ENCODE measurements at regions not wholly inside any gene's neighbourhood (a gene's known extent, or its start where the extent isn't known, plus 50 kb on each side); places are given as distances from the start of the nearest gene placed in this dataset.

DNA sequence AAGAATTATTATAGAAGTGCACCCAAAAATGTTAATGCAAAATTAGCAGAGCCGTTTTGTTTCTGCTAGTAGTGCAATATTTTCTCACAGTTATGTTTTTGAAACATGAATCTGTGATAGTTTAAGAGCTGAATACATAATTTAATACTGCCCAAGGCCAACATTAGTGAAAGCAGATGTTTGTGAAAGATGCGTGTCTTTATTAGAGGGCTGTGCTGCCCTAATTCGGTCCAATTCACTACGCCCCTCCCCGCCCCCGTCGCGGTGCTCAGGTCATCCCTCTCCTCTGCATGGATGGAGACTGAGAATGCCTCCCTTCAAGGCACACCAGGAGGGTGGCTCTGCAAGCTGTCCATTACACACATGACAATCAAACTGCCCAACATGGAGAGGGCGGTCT is 172.0 kb downstream of the TEX36 start:
- intact Hi-C loops (cut with micrococcal nuclease; ENCODE audit: unreplicated experiment), result loop anchor here (10.0 kb wide), 1 partner anchor 346 kb away; the partner anchor contains the start of gene CTBP2
- Histone ChIP-seq H3K9me2 (ENCODE audit: insufficient read depth) (no peaks in the 10 kb centered on the region), H4K20me1 (ENCODE audit: insufficient read depth) (no peaks in the 10 kb centered on the region), H3K36me3 (ENCODE audit: low read depth) (no peaks in the 10 kb centered on the region), H3F3A (ENCODE audit: insufficient read depth, low read depth) (peaks cover 12% of the 10 kb centered on the region; the same call in 1 of the 2 replicates), H3K4me3 (no peak overlapping the region), H3K9me3 (ENCODE audit: insufficient read depth, low read depth) (no peaks in the 10 kb centered on the region), H3K4me1 (replicated peaks; ENCODE audit: insufficient read depth) (peaks cover 19% of the 10 kb centered on the region), H3K4me2 (no peak overlapping the region), H3K27me3 (ENCODE audit: insufficient read depth, low read depth) (no peaks in the 10 kb centered on the region), H3K27ac (no peak overlapping the region), H2AFZ (no peak overlapping the region), H3K79me2 (ENCODE audit: low read depth) (no peaks in the 10 kb centered on the region)
- BruUV-seq (replicated peaks), result no TSS peak
- POLR2A ChIA-PET (ENCODE audit: unreplicated experiment), result no interaction called here
- TF ChIP-seq, protein P1, sequence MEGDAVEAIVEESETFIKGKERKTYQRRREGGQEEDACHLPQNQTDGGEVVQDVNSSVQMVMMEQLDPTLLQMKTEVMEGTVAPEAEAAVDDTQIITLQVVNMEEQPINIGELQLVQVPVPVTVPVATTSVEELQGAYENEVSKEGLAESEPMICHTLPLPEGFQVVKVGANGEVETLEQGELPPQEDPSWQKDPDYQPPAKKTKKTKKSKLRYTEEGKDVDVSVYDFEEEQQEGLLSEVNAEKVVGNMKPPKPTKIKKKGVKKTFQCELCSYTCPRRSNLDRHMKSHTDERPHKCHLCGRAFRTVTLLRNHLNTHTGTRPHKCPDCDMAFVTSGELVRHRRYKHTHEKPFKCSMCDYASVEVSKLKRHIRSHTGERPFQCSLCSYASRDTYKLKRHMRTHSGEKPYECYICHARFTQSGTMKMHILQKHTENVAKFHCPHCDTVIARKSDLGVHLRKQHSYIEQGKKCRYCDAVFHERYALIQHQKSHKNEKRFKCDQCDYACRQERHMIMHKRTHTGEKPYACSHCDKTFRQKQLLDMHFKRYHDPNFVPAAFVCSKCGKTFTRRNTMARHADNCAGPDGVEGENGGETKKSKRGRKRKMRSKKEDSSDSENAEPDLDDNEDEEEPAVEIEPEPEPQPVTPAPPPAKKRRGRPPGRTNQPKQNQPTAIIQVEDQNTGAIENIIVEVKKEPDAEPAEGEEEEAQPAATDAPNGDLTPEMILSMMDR (conservative IDR thresholded peaks at IDR 0.05), result no peak
- no peak for TF ChIP-seq EZH2 (IDR thresholded peaks at IDR 0.05; ENCODE audit: low read depth)
- no peak for DNase-seq
- CTCF ChIA-PET, result no interaction called here

DNA sequence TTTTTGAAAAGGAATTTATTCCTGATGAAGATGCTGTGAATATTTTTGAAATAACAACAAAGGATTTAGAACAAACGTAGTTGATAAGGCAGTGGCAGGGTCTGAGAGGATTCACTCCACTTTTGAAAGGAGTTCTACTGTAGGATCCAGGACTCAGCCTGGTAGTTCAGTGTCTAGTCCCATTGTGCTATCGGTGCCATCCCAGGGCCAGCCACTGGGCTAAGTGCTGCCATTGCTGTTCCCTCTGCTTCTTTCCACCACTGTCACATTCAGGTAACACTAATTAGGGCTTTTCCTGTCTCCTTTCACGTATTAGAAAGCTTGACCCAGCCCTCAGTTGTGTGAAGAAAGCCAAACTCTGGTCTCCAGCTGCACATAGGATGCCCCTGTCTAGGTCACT is 177.3 kb downstream of the TEX36 start:
- ChIA-PET POLR2A (ENCODE audit: unreplicated experiment) (no interaction called here), CTCF (no interaction called here)
- Histone ChIP-seq H4K20me1 (ENCODE audit: insufficient read depth) (no peaks in the 10 kb centered on the region), H3K4me3 (no peak overlapping the region), H3K4me2 (no peak overlapping the region), H3K27ac (no peak overlapping the region), H2AFZ (no peak overlapping the region), H3K4me1 (replicated peaks; ENCODE audit: insufficient read depth) (no peaks in the 10 kb centered on the region), H3K79me2 (ENCODE audit: low read depth) (no peaks in the 10 kb centered on the region), H3K9me3 (ENCODE audit: insufficient read depth, low read depth) (no peaks in the 10 kb centered on the region; the same call in 1 of the 2 replicates), H3K36me3 (ENCODE audit: low read depth) (no peaks in the 10 kb centered on the region), H3K27me3 (ENCODE audit: insufficient read depth, low read depth) (no peaks in the 10 kb centered on the region), H3F3A (ENCODE audit: insufficient read depth, low read depth) (no peaks in the 10 kb centered on the region), H3K9me2 (ENCODE audit: insufficient read depth) (no peaks in the 10 kb centered on the region)
- no peak for DNase-seq
- intact Hi-C loops (cut with micrococcal nuclease; ENCODE audit: unreplicated experiment), result no loop called here
- BruUV-seq (replicated peaks), result no TSS peak
- TF ChIP-seq EZH2 (IDR thresholded peaks at IDR 0.05; ENCODE audit: low read depth), result no peak
- TF ChIP-seq, protein P1 (conservative IDR thresholded peaks at IDR 0.05), result no peak

DNA sequence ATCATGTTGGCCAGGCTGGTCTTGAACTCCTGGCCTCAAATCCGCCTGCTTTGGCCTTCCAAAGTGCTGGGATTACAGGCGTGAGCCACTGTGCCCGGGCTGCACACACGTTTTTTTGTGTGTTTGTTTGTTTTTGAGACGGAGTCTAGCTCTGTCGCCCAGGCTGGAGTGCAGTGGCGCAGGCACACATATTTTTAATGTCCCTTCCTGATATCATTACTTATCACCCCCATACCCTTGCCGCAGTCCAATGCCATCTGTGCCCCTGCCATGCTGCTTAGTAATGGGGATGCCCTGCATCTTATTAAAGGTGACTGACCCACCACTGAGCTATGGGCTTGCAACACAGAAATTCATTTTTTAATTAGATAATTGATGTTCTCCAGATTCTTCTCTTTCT is 180.7 kb downstream of the TEX36 start:
- Histone ChIP-seq H4K20me1 (ENCODE audit: insufficient read depth) (no peaks in the 10 kb centered on the region), H3K4me1 (replicated peaks; ENCODE audit: insufficient read depth) (no peaks in the 10 kb centered on the region), H3K4me3 (no peak overlapping the region), H3K36me3 (ENCODE audit: low read depth) (no peaks in the 10 kb centered on the region), H3K79me2 (ENCODE audit: low read depth) (no peaks in the 10 kb centered on the region), H3K27me3 (ENCODE audit: insufficient read depth, low read depth) (no peaks in the 10 kb centered on the region), H2AFZ (no peak overlapping the region), H3K9me2 (ENCODE audit: insufficient read depth) (no peaks in the 10 kb centered on the region), H3K9me3 (ENCODE audit: insufficient read depth, low read depth) (no peaks in the 10 kb centered on the region; the same call in 1 of the 2 replicates), H3K27ac (no peak overlapping the region), H3F3A (ENCODE audit: insufficient read depth, low read depth) (no peaks in the 10 kb centered on the region), H3K4me2 (no peak overlapping the region)
- no peak for TF ChIP-seq EZH2 (IDR thresholded peaks at IDR 0.05; ENCODE audit: low read depth)
- TF ChIP-seq, protein P1 (conservative IDR thresholded peaks at IDR 0.05), result no peak
- no TSS peak for BruUV-seq (replicated peaks)
- no peak for DNase-seq
- ChIA-PET POLR2A (ENCODE audit: unreplicated experiment) (no interaction called here), CTCF (no interaction called here)
- intact Hi-C loops (cut with micrococcal nuclease; ENCODE audit: unreplicated experiment), result no loop called here
